NCI-H2196 (cell line): ENCODE measurements at regions not wholly inside any gene's neighbourhood (a gene's known extent, or its start where the extent isn't known, plus 50 kb on each side); places are given as distances from the start of the nearest gene placed in this dataset.
A peak's percentile ranks its signal among the peaks of the same experiment; 100 is the strongest.
"Not testable (repeated sequence)": the region's sequence is repeated elsewhere in the genome, so short reads cannot be mapped to it uniquely, and the experiment has no call there.

Experiments
- DNase-seq: peaks from one replicate; lab custom pipeline; 2025; ENCODE audit not compliant: unreplicated experiment; lab: John Stamatoyannopoulos, UW

DNA sequence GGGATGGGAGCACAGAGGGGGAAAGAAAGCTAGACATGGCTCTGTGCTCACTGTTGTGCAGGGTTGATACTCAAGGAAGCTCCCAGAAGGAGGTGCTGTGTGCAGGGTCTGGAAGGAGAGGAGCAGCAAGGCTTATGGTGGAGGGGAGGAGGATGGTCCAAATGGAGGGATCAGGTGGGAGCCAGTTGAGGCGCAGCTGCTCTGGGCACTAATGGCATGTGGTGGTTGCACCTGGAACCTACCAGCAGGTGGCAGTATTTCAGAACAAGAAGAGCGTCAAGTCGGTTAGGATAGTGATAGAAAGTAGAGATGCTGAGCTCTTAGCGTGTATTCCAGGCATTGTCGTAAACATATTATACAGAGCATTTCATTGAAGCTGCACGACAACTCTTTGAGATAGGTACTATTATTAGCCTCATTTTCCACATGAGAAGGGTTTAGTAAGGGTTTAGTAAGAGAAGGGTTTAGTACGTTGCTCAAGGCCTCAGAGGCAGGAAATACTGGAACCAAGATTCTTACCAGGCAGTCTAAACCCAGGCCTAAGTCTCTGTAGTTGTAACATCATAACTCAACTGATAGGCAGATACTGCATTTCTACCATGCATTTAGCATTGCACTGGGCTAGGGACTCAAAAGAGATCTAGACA lies 223.7 kb downstream of the CYP26B1 start:
- DNase-seq = peak; percentile 41

- no peak for DNase-seq
Measured at GRCh38 chr2:71923143-71923525, 224.5 kb downstream of the CYP26B1 start.

- DNase-seq = no peak
Measured at GRCh38 chr2:71922499-71923142, 225.0 kb downstream of the CYP26B1 start.

GRCh38 chr2:71922091-71922490 lies 225.6 kb downstream of the CYP26B1 start:
- no peak for DNase-seq

- DNase-seq = not testable (repeated sequence)
Measured at GRCh38 chr2:71920819-71921218, 226.8 kb downstream of the CYP26B1 start.

DNA sequence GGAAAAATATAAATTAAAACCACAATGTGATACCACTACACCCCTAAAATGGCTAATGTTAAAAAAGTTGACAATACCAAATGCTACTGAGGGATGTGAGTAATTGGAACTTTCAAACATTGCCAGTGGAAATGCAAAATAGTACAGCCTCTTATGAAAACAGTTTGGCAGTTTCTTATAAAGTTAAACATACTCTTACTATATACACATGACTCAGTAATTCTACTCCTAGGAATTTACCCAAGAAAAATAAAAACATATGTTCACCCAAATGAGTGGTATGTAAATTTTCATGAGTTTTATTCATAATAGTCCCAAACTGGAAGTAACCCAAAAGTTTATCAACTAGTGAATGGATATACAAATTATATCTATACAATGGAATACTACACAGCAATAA lies 228.0 kb downstream of the CYP26B1 start:
- DNase-seq = no peak

GRCh38 chr2:71910277-71910676 lies 237.4 kb downstream of the CYP26B1 start:
- no peak for DNase-seq

DNA sequence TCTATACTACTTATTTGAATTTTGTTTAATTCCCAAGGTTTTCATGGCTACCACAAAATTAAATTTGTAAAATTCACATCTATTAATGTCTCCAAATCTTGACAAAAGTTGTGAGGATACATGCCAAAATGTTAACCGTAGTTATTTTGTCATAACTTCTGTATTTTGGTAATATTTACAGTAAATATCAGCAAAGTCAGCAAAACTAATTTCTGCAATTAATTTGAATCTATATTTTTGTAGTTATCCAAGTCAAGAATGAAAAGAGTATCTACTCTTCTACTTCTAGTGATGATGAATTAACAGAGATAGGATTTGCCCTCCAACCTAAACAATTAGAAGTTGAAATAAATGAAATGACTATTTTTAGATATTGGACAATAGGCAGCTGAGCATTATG lies 238.9 kb downstream of the CYP26B1 start:
- DNase-seq = no peak

DNA sequence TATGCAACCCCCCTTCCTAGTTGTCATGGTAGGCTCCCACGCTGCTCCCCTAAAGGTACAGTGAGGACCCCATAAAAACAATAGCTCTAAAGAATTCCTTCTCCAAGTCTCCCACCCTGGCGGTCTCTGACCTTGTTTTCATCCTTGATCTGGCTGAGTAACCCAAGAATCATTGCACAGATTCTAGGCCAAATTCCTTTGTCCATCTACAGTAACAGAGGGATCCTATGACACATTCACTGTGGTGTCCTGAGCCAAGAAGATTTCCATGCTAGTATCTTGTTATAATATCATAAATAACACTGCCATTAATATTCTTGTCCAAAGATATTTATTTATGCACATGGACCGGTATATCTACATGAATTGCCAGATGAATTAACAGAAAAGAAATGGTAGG lies 240.2 kb downstream of the CYP26B1 start:
- no peak for DNase-seq

DNA sequence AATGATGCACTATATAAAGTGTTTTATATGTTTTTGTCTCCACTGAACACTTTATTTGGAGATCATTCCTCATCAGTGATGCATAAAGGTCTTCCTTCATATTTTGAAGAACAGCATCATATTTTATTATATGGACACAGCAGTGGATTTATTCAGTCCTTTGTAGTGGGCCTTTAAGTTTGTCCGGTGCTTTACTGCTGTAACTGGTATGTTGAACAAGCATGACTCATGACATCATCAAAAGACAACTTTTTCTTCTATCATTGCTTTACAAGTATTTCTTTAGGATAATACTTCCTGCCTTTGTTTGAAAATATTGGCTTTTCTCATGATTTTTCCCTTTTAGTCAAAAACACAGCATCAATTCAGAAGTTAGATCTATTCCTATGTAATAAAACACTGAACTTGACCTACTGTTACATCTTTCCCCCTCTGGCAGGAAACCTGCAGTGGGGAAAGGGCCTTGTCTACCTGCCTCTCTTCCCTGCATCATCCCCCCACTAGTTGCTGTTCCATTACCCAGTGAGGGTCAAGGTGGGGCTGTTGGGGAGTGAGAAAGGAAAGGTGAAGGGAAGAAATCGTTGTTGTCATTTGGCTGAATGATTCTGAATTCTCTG lies 241.2 kb downstream of the CYP26B1 start:
- no peak for DNase-seq

- DNase-seq = no peak
Measured at GRCh38 chr2:71905205-71905604, 242.5 kb downstream of the CYP26B1 start.

DNA sequence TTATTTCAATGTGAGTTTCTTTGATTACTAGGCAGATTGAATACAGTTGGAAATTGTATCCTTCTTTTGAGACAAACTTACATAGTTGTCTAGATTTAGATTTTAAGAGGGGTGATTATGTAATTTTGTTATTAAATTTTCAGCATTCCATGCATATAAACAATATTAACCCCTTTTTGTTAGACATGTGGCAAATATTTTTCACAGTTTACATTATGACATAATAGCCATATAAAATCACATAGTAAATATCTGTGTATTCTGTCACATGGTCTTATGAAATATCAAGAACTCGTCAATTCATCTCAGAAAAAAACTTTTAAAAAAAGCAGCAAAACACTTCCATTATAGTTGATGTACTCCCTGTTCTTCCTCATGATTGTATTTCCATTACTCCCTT lies 243.8 kb downstream of the CYP26B1 start:
- DNase-seq = no peak

- DNase-seq = no peak
Measured at GRCh38 chr2:71901466-71901865, 246.2 kb downstream of the CYP26B1 start.

GRCh38 chr2:71898851-71899681 lies 248.6 kb downstream of the CYP26B1 start:
- DNase-seq = no peak

DNA sequence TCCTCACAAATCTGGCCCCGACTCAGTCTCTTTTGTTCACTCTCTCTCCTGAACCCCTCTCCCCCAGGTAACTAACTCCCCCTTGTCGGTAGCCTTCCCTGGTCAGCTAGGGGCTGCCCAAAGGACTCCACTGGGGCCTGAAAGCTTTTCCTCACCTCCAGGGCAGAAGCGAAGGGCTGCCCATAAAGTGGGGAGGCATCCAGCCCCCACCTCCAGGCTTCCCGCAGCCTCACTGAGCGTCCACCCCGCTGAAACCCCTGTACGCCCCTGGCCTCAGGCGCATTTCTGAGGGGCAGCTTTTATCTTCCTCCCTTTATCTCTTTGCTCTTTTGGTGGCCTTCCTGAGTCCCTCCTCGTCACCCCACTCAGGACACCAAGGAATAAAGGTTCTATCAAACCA lies 249.3 kb downstream of the CYP26B1 start:
- no peak for DNase-seq

- DNase-seq = no peak
Measured at GRCh38 chr2:71897836-71898235, 249.8 kb downstream of the CYP26B1 start.

DNA sequence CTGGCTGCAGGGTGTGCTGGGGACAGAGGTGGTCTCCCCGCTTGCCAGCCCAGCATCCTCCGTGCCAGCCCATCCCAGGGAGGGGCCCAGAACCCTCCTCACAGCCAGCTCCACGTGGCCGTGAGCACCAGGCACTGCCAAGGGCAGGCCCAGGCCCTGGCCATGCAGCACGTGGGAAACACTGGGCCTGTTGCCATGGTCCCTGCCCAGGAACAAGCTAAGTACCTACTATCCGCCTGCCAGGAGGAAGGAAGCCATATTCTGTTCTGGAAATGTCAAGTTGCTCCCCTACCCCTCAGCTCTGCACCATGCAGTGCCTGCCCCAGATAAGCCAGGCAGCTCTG lies 250.6 kb downstream of the CYP26B1 start:
- DNase-seq = no peak

GRCh38 chr2:71896385-71897136 lies 251.1 kb downstream of the CYP26B1 start:
- DNase-seq = no peak

DNA sequence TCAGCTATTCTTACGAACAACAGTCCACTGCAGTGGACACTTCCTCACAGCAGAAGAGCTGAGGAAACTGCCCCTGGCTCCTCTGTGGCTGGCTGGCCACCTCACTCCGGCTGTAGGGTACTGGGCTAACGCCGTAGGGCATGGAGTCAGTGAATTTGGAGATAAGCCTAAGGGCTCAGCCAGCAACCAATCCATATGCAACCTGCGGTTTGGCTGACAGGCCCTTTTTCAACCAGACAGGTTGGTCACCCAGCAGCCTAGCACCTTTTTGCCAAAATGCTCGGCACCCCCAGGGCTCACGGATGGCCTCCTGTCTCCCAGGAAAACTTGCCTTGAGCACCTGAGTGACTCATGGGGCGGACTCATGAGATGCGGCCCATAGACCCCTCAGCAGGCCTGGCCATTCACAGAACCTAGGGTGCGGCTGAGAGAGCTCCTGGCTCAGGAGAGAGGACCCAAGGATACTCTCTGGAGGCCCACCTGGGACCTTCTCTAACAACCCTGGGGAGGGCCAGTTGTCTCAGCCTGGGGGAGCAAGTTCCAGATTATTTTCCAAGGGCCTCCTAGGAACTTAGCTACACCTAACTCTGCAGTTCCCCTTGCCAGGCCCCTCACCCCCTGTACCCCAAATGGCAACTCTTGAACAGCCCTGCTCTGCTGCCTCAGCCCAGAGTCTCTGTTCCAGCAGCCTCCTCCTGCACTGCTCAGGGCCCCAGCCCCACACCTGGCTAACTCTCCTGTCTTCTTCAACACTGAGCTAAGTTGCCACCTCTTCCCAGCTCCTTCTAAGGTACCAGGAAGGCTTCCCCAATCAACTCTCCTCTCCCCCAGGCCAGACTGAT lies 252.1 kb downstream of the CYP26B1 start:
- DNase-seq = no peak

GRCh38 chr2:71894261-71894660 lies 253.4 kb downstream of the CYP26B1 start:
- DNase-seq = no peak
